ENCODE measurements at regions not wholly inside any gene's neighbourhood (a gene's known extent, or its start where the extent isn't known, plus 50 kb on each side); places are given as distances from the start of the nearest gene placed in this dataset.

DNA sequence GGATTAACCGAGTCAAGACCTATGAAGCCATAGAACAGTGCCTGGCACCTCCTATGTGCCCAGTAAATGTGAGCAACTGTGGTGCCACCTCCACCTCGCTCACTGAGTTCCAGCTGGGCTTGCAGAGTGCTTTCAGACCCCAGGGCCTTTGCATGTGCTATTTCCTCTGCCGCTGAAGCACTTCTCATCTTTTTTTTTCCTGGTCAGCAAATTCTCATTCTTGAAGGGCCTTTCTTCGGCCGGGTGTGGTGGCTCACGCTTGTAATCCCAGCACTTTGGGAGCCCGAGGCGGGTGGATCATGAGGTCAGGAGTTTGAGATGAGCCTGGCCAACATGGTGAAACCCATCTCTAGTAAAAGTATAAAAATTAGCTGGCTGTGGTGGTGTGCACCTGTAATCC lies 76.5 kb downstream of the MSX1 start:
- TF ChIP-seq EZH2 (IDR thresholded peaks at IDR 0.05; ENCODE audit: borderline replicate concordance, low read length), result no peak
- TF ChIP-seq, protein P1, sequence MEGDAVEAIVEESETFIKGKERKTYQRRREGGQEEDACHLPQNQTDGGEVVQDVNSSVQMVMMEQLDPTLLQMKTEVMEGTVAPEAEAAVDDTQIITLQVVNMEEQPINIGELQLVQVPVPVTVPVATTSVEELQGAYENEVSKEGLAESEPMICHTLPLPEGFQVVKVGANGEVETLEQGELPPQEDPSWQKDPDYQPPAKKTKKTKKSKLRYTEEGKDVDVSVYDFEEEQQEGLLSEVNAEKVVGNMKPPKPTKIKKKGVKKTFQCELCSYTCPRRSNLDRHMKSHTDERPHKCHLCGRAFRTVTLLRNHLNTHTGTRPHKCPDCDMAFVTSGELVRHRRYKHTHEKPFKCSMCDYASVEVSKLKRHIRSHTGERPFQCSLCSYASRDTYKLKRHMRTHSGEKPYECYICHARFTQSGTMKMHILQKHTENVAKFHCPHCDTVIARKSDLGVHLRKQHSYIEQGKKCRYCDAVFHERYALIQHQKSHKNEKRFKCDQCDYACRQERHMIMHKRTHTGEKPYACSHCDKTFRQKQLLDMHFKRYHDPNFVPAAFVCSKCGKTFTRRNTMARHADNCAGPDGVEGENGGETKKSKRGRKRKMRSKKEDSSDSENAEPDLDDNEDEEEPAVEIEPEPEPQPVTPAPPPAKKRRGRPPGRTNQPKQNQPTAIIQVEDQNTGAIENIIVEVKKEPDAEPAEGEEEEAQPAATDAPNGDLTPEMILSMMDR (IDR thresholded peaks at IDR 0.05; ENCODE audit: low read length), result no peak
